Liver (tissue), 8 donors: ENCODE measurements at regions not wholly inside any gene's neighbourhood (a gene's known extent, or its start where the extent isn't known, plus 50 kb on each side); places are given as distances from the start of the nearest gene placed in this dataset.

Source experiments
- DNase-seq: peaks from one replicate; pipeline ENCODE4 v3.0.0-alpha.2; 2017; ENCODE audit warnings: low spot score
- H3K27ac ChIP-seq, 2 donors: one replicate each; pipeline ENCODE4 v1.7.0; 2013; ENCODE audit warnings: inconsistent platforms in 2 of 2, low read length in 2 of 2, control low read depth in 1 of 2, low read depth in 1 of 2, mild to moderate bottlenecking in 1 of 2
- H3K27me3 ChIP-seq, 4 donors: one replicate each; pipeline versions ENCODE4 v1.6.1 to v1.7.0; 2013; ENCODE audit warnings: low read length in 3 of 4, inconsistent platforms in 1 of 4, mild to moderate bottlenecking in 1 of 4, moderate library complexity in 1 of 4; ENCODE audit not compliant: control insufficient read depth in 4 of 4, insufficient read depth in 4 of 4
- H3K36me3 ChIP-seq, 4 donors: one replicate each; pipeline versions ENCODE4 v1.6.1 to v1.7.0; 2013; ENCODE audit warnings: low read length in 3 of 4, mild to moderate bottlenecking in 3 of 4, low read depth in 1 of 4, moderate library complexity in 1 of 4; ENCODE audit not compliant: control insufficient read depth in 4 of 4, insufficient read depth in 3 of 4
- H3K4me1 ChIP-seq, 4 donors: one replicate each; pipeline versions ENCODE4 v1.6.1 to v1.7.0; 2013; ENCODE audit warnings: low read length in 3 of 4, mild to moderate bottlenecking in 3 of 4, moderate library complexity in 1 of 4; ENCODE audit not compliant: control insufficient read depth in 4 of 4, insufficient read depth in 4 of 4
- H3K4me3 ChIP-seq, 3 donors: one replicate each; pipeline versions ENCODE4 v1.6.1 to v1.7.0; 2013; ENCODE audit warnings: low read length in 3 of 3, control low read depth in 1 of 3, low read depth in 1 of 3, mild to moderate bottlenecking in 1 of 3
- H3K9ac ChIP-seq, 2 donors: one replicate each; pipeline ENCODE4 v1.7.0; 2013; ENCODE audit warnings: low read length in 2 of 2, mild to moderate bottlenecking in 2 of 2, moderate library complexity in 2 of 2, control low read depth in 1 of 2, low read depth in 1 of 2
- H3K9me3 ChIP-seq, 4 donors: one replicate each; pipeline versions ENCODE4 v1.6.1 to v1.7.0; 2013; ENCODE audit warnings: low read length in 3 of 4; ENCODE audit not compliant: control insufficient read depth in 4 of 4
- EGR1 ChIP-seq, 2 donors: IDR thresholded peaks; 2 replicates each; pipeline ENCODE4 v1.6.1; 2016 to 2018; ENCODE audit warnings: antibody characterized with exemption in 2 of 2, low read depth in 2 of 2
- FOXA1 ChIP-seq: IDR thresholded peaks from 2 replicates; pipeline ENCODE4 v1.6.1; 2016; ENCODE audit warnings: antibody characterized with exemption
- FOXA2 ChIP-seq: IDR thresholded peaks from 2 replicates; pipeline ENCODE4 v1.6.1; 2016; ENCODE audit warnings: antibody characterized with exemption
- GABPA ChIP-seq, 2 donors: IDR thresholded peaks in 1 of 2; conservative IDR thresholded peaks in 1 of 2; 2 replicates each; pipeline ENCODE4 v1.6.1; 2016; ENCODE audit warnings: antibody characterized with exemption in 2 of 2, mild to moderate bottlenecking in 1 of 2, moderate library complexity in 1 of 2
- HNF4A ChIP-seq, 2 donors: conservative IDR thresholded peaks; 2 replicates each; pipeline ENCODE4 v1.6.1; 2016; ENCODE audit warnings: antibody characterized with exemption in 2 of 2, mild to moderate bottlenecking in 2 of 2
- HNF4G ChIP-seq: IDR thresholded peaks from 2 replicates; pipeline ENCODE4 v1.6.1; 2016; ENCODE audit warnings: antibody characterized with exemption
- JUND ChIP-seq, 2 donors: IDR thresholded peaks; 2 replicates each; pipeline ENCODE4 v1.6.1; 2016; ENCODE audit warnings: antibody characterized with exemption in 2 of 2
- NR2F2 ChIP-seq: IDR thresholded peaks from 2 replicates; pipeline ENCODE4 v1.6.1; 2016; ENCODE audit warnings: antibody characterized with exemption
- RAD21 ChIP-seq, 2 donors: IDR thresholded peaks; 2 replicates each; pipeline ENCODE4 v1.6.1; 2016; ENCODE audit warnings: antibody characterized with exemption in 2 of 2, mild to moderate bottlenecking in 2 of 2
- RXRA ChIP-seq, 2 donors: IDR thresholded peaks; 2 replicates each; pipeline ENCODE4 v1.6.1; 2017 to 2018; ENCODE audit warnings: antibody characterized with exemption in 2 of 2, mild to moderate bottlenecking in 1 of 2
- SP1 ChIP-seq: IDR thresholded peaks from 2 replicates; pipeline ENCODE4 v1.6.1; 2018; ENCODE audit warnings: antibody characterized with exemption, mild to moderate bottlenecking
- TAF1 ChIP-seq: conservative IDR thresholded peaks from 2 replicates; pipeline ENCODE4 v1.6.1; 2016; ENCODE audit warnings: antibody characterized with exemption, mild to moderate bottlenecking
- YY1 ChIP-seq: IDR thresholded peaks from 2 replicates; pipeline ENCODE4 v1.6.1; 2016; ENCODE audit warnings: antibody characterized with exemption, mild to moderate bottlenecking
- WGBS: extraction: QIAGEN DNeasy Blood & Tissue Kit; methylation state at CpG from one replicate; pipeline ENCODE4 v1.1.7; 2013; 5-methylcytosine and 5-hydroxymethylcytosine counted together
- TF ChIP-seq, protein P1 (sequence below): fragments of 150-350 bp; IDR thresholded peaks from 2 replicates; pipeline ENCODE4 v1.5.1; 2017; ENCODE audit warnings: improper control_type of control experiment, low read depth, low read length; ENCODE audit not compliant: missing input control
- TF ChIP-seq, protein P2 (sequence below): IDR thresholded peaks from 2 replicates; pipeline ENCODE4 v1.6.1; 2016; ENCODE audit warnings: antibody characterized with exemption, mild to moderate bottlenecking
- TF ChIP-seq, protein P3 (sequence below): IDR thresholded peaks from 2 replicates; pipeline ENCODE4 v1.6.1; 2016; ENCODE audit warnings: antibody characterized with exemption
- TF ChIP-seq, protein P4 (sequence below): IDR thresholded peaks from 2 replicates; pipeline ENCODE4 v1.6.1; 2016; ENCODE audit warnings: antibody characterized with exemption
- TF ChIP-seq, protein P5 (sequence below): IDR thresholded peaks from 2 replicates; pipeline ENCODE4 v1.6.1; 2016; ENCODE audit warnings: antibody characterized with exemption
- donor health status: healthy.
- donor health status: healthy.
- donor health status: healthy.
- donor health status: healthy.
- donor health status: healthy.

DNA sequence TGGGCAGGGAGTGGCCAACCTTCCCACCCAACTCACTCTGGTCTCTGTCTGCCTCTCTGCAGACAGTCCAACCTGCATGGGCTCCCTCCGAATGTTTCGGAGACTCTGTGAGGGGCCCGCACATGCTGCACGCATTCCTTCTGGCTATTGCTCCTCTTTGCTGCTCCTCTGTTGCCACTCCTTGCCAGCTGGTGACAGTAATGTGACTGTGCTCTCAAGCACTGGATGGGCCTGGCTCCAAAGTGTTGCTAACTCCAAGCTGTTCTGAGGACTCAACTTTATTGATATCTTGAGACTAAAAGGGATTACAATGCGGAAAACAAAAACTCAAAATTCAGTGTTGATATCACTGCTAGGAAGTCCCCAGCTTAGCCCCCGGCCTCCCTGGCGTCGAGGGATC is 105.4 kb upstream of the KIF5B start:
- H3K4me1 ChIP-seq, result no peaks in the 10 kb centered on the region
- no peaks in the 10 kb centered on the region for H3K9me3 ChIP-seq
- TF ChIP-seq JUND (IDR thresholded peaks at IDR 0.05), result no peak
- TF ChIP-seq SP1, result no peak
- TF ChIP-seq HNF4G, result no peak
- TF ChIP-seq, protein P1, sequence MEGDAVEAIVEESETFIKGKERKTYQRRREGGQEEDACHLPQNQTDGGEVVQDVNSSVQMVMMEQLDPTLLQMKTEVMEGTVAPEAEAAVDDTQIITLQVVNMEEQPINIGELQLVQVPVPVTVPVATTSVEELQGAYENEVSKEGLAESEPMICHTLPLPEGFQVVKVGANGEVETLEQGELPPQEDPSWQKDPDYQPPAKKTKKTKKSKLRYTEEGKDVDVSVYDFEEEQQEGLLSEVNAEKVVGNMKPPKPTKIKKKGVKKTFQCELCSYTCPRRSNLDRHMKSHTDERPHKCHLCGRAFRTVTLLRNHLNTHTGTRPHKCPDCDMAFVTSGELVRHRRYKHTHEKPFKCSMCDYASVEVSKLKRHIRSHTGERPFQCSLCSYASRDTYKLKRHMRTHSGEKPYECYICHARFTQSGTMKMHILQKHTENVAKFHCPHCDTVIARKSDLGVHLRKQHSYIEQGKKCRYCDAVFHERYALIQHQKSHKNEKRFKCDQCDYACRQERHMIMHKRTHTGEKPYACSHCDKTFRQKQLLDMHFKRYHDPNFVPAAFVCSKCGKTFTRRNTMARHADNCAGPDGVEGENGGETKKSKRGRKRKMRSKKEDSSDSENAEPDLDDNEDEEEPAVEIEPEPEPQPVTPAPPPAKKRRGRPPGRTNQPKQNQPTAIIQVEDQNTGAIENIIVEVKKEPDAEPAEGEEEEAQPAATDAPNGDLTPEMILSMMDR, result no peak
- TF ChIP-seq EGR1 (IDR thresholded peaks at IDR 0.05; ENCODE audit: low read depth in 2 of 2), result no peak
- TF ChIP-seq, protein P2, sequence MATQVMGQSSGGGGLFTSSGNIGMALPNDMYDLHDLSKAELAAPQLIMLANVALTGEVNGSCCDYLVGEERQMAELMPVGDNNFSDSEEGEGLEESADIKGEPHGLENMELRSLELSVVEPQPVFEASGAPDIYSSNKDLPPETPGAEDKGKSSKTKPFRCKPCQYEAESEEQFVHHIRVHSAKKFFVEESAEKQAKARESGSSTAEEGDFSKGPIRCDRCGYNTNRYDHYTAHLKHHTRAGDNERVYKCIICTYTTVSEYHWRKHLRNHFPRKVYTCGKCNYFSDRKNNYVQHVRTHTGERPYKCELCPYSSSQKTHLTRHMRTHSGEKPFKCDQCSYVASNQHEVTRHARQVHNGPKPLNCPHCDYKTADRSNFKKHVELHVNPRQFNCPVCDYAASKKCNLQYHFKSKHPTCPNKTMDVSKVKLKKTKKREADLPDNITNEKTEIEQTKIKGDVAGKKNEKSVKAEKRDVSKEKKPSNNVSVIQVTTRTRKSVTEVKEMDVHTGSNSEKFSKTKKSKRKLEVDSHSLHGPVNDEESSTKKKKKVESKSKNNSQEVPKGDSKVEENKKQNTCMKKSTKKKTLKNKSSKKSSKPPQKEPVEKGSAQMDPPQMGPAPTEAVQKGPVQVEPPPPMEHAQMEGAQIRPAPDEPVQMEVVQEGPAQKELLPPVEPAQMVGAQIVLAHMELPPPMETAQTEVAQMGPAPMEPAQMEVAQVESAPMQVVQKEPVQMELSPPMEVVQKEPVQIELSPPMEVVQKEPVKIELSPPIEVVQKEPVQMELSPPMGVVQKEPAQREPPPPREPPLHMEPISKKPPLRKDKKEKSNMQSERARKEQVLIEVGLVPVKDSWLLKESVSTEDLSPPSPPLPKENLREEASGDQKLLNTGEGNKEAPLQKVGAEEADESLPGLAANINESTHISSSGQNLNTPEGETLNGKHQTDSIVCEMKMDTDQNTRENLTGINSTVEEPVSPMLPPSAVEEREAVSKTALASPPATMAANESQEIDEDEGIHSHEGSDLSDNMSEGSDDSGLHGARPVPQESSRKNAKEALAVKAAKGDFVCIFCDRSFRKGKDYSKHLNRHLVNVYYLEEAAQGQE, result no peak
- no peak for TF ChIP-seq HNF4A (conservative IDR thresholded peaks at IDR 0.05)
- no peak for TF ChIP-seq TAF1
- TF ChIP-seq GABPA (IDR thresholded peaks at IDR 0.05 in 1 of 2, conservative IDR thresholded peaks at IDR 0.05 in 1 of 2), result no peak
- no peak for TF ChIP-seq NR2F2
- no peak for TF ChIP-seq FOXA1
- no peak for TF ChIP-seq RXRA (IDR thresholded peaks at IDR 0.05)
- TF ChIP-seq, protein P3, sequence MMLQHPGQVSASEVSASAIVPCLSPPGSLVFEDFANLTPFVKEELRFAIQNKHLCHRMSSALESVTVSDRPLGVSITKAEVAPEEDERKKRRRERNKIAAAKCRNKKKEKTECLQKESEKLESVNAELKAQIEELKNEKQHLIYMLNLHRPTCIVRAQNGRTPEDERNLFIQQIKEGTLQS, result no peak
- no peak for TF ChIP-seq YY1
- no peak for TF ChIP-seq RAD21 (IDR thresholded peaks at IDR 0.05)
- TF ChIP-seq FOXA2, result no peak
- TF ChIP-seq, protein P4, sequence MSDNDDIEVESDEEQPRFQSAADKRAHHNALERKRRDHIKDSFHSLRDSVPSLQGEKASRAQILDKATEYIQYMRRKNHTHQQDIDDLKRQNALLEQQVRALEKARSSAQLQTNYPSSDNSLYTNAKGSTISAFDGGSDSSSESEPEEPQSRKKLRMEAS, result no peak
- TF ChIP-seq, protein P5, sequence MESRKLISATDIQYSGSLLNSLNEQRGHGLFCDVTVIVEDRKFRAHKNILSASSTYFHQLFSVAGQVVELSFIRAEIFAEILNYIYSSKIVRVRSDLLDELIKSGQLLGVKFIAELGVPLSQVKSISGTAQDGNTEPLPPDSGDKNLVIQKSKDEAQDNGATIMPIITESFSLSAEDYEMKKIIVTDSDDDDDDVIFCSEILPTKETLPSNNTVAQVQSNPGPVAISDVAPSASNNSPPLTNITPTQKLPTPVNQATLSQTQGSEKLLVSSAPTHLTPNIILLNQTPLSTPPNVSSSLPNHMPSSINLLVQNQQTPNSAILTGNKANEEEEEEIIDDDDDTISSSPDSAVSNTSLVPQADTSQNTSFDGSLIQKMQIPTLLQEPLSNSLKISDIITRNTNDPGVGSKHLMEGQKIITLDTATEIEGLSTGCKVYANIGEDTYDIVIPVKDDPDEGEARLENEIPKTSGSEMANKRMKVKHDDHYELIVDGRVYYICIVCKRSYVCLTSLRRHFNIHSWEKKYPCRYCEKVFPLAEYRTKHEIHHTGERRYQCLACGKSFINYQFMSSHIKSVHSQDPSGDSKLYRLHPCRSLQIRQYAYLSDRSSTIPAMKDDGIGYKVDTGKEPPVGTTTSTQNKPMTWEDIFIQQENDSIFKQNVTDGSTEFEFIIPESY, result no peak
- WGBS, result 96% methylated on average over 8 of the region's 8 CpGs
- no peak overlapping the region for H3K27ac ChIP-seq
- no peak overlapping the region for H3K9ac ChIP-seq
- H3K4me3 ChIP-seq, result no peak overlapping the region
- DNase-seq, result no peak
- no peaks in the 10 kb centered on the region for H3K36me3 ChIP-seq
- no peaks in the 10 kb centered on the region for H3K27me3 ChIP-seq

DNA sequence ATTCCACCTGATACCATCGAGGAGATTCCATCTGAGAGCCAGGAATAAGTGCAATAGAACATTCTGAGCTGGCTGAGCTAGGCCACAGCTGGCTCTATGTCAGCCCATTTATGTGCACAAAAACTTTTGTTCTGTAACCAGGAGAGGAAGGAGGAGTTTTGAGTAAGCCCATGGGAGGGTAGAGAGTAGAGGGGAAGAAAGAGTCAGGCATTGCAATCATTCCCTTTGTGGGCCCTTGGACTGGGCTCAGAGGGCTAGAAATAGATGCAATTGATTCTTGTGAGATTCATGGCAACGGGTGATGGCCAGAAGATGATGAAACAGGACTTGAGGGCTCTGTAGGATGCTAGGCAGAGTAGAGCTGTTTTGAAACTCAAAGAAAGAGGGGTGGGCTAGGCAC is 104.6 kb upstream of the KIF5B start:
- 78% methylated on average over 2 of the region's 2 CpGs for WGBS

More for the DNA sequence above, 104.6 kb upstream of the KIF5B start:
- H3K27ac ChIP-seq, result no peak overlapping the region
- TF ChIP-seq HNF4A (conservative IDR thresholded peaks at IDR 0.05), result no peak
- TF ChIP-seq, protein P4, result no peak
- TF ChIP-seq, protein P1, result no peak
- no peak for TF ChIP-seq YY1
- no peak for TF ChIP-seq TAF1
- TF ChIP-seq, protein P5, result no peak
- TF ChIP-seq GABPA (IDR thresholded peaks at IDR 0.05 in 1 of 2, conservative IDR thresholded peaks at IDR 0.05 in 1 of 2), result no peak
- no peak for TF ChIP-seq RAD21 (IDR thresholded peaks at IDR 0.05)
- no peak for TF ChIP-seq NR2F2
- TF ChIP-seq, protein P3, result no peak
- TF ChIP-seq EGR1 (IDR thresholded peaks at IDR 0.05; ENCODE audit: low read depth in 2 of 2), result no peak
- no peak overlapping the region for H3K9ac ChIP-seq
- H3K4me1 ChIP-seq, result no peaks in the 10 kb centered on the region
- H3K36me3 ChIP-seq, result no peaks in the 10 kb centered on the region
- H3K4me3 ChIP-seq, result no peak overlapping the region
- DNase-seq, result no peak
- H3K9me3 ChIP-seq, result no peaks in the 10 kb centered on the region
- H3K27me3 ChIP-seq, result no peaks in the 10 kb centered on the region
